ENCODE measurements at regions not wholly inside any gene's neighbourhood (a gene's known extent, or its start where the extent isn't known, plus 50 kb on each side); places are given as distances from the start of the nearest gene placed in this dataset.

GRCh38 chr7:98565103-98565502 is 52.0 kb upstream of the NPTX2 start:
- no peak for DNase-seq

- no peak for DNase-seq
Measured at GRCh38 chr7:98562871-98563495, 54.1 kb upstream of the NPTX2 start.

GRCh38 chr7:98562381-98562823 is 54.7 kb upstream of the NPTX2 start:
- DNase-seq = no peak

- DNase-seq = no peak
Measured at GRCh38 chr7:98559958-98560357, 57.1 kb upstream of the NPTX2 start.

GRCh38 chr7:98559219-98559618 is 57.9 kb upstream of the NPTX2 start:
- DNase-seq = no peak

- DNase-seq = no peak
Measured at GRCh38 chr7:98557538-98558031, 59.5 kb upstream of the NPTX2 start.

- no peak for DNase-seq
Measured at GRCh38 chr7:98556288-98556687, 60.8 kb upstream of the NPTX2 start.

- DNase-seq = peak in 2 of 56 donors; percentile 7 to 20
Measured at GRCh38 chr7:98555403-98555802, 61.7 kb upstream of the NPTX2 start.

- DNase-seq = no peak
Measured at GRCh38 chr7:98553666-98554065, 63.4 kb upstream of the NPTX2 start.

- no peak for DNase-seq
Measured at GRCh38 chr7:98551611-98552273, 65.3 kb upstream of the NPTX2 start.

- DNase-seq = no peak
Measured at GRCh38 chr7:98548971-98549370, 68.1 kb upstream of the NPTX2 start.

- DNase-seq = no peak
Measured at GRCh38 chr7:98548370-98548769, 68.7 kb upstream of the NPTX2 start.

- no peak for DNase-seq
Measured at GRCh38 chr7:98541101-98541500, 76.0 kb upstream of the NPTX2 start.

- no peak for DNase-seq
Measured at GRCh38 chr7:98539865-98540264, 77.2 kb upstream of the NPTX2 start.

- no peak for DNase-seq
Measured at GRCh38 chr7:98536803-98537202, 80.3 kb upstream of the NPTX2 start.

GRCh38 chr7:98534493-98534892 is 82.6 kb upstream of the NPTX2 start:
- DNase-seq = no peak

- DNase-seq = no peak
Measured at GRCh38 chr7:98531717-98532116, 85.4 kb upstream of the NPTX2 start.

- no peak for DNase-seq
Measured at GRCh38 chr7:98528079-98528478, 89.0 kb upstream of the NPTX2 start.

- no peak for DNase-seq
Measured at GRCh38 chr7:98526059-98526458, 91.0 kb upstream of the NPTX2 start.

GRCh38 chr7:98521089-98521692 is 95.9 kb upstream of the NPTX2 start:
- DNase-seq = no peak

- DNase-seq = no peak
Measured at GRCh38 chr7:98520356-98520951, 96.6 kb upstream of the NPTX2 start.
